ELF-1 (cell line): ENCODE measurements at regions not wholly inside any gene's neighbourhood (a gene's known extent, or its start where the extent isn't known, plus 50 kb on each side); places are given as distances from the start of the nearest gene placed in this dataset.
"Not testable (repeated sequence)": the region's sequence is repeated elsewhere in the genome, so short reads cannot be mapped to it uniquely, and the experiment has no call there.

Experiments
- DNase-seq: peaks from one replicate; pipeline ENCODE4 v3.0.0-alpha.2; 2016; ENCODE audit warnings: low read depth, low spot score

DNA sequence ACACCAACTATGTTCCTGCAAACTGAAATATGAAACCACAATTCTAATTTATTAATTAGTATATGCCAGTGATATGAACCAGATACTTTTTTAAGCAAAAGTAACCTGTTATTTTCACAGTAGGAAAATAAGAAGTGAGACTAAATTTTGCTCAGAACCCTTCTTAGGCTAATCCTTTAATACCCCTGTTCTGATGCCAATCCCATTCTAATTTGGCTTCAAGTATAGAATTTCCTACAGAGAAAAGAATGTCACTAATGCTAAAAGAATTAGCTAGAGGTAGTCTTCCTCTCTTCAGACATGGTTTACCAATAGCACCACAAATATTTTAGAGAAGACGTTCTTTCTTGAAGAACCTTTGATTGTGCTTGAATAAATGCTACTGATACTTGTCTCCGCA is 758.4 kb downstream of the FLRT2 start:
- DNase-seq = no peak

DNA sequence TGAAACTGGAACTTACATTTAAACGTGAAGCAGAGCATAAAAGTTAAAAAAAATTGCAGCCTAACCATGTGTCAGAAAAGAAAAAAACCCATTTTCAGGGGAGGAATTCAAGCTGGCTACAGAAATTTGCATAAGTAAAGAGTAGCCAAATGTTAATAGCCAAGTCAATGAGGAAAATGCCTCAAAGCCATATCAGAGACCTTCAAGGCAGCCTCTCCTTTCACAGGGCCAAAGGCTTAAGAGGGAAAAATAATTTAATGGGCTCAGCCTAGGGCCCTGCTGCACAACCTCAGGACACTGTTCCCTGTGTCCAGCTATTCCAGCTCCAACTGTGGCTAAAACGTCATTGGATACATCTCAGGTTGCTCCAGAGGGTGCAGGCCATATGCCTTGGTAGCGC is 749.5 kb downstream of the FLRT2 start:
- DNase-seq = peak; percentile 11

DNA sequence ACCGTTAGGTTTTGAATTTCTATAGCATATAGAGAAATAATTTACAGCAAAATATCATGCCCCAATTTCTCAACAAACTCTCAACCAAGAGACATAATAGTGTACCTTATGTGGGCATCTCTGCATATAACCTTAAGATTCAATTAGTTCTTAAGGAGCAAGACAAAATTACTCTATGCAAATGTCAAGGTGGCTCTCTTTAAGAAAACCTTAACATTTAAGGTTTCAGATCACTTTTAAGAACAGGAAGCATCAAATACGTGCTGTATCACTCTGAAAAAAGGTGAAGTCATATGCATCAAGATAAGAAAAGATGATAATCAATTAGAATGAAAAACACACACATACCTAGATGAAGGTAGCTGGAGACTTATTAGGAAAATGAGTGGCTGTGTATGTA is 728.0 kb downstream of the FLRT2 start:
- DNase-seq = no peak

DNA sequence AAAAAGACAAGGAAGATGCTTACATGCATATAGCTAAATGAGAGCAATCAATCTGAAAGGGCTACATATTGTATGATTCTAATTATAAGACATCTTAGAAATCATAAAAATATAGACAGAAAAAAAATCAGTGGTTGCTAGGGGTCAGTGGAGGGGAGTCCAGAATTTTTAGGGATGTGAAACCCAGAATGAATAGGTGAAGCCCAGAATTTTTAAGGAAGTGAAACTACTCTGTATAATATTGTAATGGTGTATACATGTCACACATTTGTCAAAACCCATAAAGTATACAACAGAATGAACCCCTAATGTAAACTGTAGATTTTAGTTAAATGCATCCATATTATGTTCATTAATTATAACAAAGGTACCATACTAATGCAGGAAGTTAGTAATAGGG is 713.2 kb downstream of the FLRT2 start:
- no peak for DNase-seq

DNA sequence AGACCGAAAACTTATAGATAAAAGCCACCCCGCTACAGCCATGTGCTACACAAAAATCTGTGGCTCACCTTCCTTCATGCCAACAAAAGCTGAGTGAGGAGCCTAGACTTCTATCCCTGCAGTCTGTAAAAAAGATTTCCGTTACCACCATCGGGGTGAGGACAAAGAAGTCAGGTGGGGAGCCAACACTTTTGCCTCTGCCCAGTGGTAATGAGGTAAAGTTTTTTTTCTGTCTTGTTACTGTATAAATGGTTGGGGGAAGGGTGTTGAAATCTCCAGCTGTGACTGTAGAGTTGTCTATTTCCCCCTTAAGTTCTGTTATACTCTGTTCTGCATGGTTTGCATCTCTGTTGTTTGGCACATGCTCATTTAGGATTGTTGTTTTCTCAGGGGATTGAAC is 707.8 kb downstream of the FLRT2 start:
- DNase-seq = peak; percentile 10

DNA sequence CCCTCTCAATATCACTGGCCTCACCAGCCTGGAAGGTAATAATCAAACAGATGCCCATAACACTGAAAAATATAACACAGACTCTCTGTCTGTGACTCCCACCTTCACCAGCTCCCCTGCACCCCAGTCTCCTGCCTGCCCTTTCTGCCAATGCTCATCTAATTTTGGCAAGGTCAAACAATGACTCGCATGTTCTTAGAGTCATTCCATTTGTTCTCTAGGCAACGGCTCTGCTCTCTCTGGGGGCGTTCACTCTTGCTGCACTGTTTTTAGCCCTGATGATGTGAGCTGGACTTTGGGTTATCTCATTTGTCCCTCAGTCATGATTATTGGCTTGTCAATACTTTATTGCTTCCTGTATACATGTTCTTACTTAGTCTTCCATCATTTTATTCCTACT is 691.8 kb downstream of the FLRT2 start:
- DNase-seq = peak; percentile 12

DNA sequence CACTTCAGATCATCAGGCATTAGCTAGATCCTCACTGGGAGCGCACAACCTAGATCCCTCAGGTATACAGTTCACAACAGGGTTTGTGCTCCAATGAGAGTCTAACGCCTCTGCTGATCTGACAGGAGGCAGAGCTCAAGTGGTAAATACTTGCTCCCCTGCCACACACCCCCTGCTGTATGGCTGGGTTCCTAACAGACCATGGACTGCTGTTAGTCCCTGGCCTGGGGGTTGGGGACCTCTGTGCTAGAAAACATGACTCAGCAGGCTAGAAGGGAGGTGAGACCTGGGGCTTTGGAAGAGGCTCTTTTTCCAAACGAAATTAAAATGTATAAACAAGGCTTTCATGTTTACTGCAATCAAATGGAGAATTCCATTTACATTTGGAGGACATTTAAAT is 691.1 kb downstream of the FLRT2 start:
- DNase-seq = peak; percentile 87

DNA sequence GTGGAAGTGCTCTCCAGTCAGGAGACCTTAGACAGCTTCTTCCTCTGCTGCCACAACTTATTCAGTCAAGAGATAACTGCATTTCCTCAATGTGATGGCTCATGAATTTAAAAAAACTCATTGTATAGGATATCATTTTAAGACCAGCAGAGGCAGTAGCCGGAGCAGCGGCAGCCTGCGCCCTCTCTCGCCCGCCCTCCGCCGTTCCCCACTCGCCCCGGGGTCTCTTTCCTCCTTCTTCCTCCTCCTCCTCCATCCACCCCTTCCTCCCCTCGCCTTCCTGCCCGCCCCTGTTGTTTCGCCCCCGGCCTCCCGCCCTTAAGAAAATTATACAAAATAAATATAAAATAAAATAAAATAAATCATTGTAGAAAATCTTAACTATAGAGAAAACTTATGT is 687.6 kb downstream of the FLRT2 start:
- DNase-seq = peak; percentile 3

DNA sequence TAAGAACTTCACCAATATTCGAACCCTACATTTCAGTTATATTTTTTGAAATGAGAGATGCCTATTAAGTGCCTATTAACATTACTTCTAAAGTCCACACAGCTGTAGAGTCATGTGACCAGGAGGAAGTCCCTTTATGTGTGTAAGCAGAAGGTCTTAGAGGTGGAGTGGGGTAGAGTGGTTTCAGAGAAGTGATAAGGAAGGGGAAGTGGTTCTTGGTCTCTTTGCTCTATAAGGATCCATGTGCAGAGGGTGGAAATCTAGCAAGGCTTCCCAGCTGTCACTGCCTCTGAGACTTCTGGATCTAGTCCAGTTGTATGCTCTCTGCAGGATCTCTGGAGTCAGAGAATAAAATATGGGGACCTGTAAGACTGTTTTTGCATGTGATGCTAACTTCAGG is 673.9 kb downstream of the FLRT2 start:
- no peak for DNase-seq

DNA sequence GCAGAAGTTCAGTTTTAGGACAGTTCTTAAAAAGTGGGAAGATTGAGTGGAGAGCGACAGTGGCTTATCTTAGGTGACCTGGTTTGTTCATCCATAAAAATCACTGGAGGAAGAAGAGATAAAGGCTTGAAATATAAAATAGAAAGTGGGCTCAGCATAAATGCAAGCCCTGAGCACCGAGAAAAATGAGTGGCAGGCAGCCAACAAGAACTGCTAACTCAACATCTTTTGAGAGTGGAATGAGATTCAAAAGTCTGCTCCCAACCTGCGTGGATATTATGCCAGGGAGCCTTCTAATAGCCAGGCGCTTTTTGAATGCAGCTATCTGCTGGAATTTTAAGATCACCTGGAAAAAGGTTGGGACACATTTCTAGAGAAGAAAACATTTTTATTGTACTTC is 666.5 kb downstream of the FLRT2 start:
- DNase-seq = no peak

DNA sequence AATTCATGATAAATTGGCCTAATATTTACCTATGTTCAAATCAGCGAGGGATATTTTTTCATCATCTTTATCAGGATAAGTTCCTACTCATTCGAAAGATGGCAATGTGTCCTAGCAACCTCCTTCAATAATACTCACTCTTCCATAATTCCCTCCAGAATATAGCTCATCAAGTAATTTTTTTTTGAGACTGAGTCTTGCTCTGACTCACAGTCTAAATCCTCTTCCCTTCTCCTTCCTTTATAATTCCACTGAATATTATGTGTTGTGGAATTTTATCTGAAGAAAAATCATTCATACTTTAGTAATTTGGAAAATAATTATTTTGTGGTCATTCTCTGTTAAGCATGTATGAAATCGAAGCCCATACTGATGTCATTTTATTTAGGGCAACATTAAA is 663.8 kb downstream of the FLRT2 start:
- no peak for DNase-seq

DNA sequence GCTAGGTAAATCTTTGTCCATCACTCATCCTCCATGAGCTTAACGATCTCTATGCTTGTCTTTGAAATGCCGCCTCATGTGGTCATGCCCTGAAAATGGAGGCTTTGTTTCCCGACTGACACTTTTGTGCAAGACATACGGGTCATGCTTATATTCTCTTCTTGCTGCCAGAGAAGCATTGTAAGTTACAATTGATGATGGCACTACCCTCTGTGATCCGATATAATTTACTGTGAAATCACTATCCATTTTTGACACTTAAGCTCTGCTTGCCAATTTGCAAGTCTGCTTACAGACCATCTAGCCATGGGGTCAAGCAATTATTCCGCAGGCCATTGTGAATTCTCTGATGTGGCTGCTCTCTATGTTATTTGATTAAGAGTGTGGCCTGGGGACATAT is 650.0 kb downstream of the FLRT2 start:
- DNase-seq = no peak

DNA sequence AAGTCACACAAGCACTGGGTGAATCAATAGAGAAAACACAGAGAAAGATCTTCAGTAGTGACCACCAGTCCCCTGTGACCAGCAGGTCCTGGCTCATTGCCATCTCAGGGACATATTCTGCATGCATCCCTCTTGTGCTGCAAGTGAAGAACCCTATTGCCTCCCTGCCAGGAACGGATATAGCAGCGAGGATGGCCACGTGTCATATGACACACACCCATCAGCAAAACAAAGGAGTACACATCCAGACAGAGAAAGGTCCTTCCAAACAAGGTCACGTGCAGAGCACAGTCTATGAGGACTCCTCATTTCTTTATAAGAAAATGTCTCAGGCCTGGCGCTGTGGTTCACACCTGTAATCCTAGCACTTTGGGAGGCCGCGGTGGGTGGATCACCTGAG is 638.4 kb downstream of the FLRT2 start:
- DNase-seq = no peak

DNA sequence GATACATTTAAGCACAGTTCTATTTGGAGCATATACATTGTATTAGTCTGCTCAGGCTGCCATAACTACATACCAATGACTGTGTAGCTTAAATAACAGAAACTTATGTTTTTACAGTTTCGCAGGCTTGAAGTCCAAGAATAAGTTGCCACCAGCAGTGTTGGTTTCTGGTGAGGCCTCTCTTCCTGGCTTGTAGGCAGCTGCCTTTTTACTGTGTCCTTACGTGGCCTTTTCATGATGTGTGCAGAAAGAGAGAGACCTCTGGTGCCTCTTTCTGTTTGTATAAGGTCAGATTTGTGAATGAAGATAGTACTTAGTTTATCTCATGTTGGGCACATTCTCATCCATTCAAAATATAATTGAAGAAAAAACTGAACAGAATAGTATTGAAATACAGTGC is 636.6 kb downstream of the FLRT2 start:
- DNase-seq = no peak

DNA sequence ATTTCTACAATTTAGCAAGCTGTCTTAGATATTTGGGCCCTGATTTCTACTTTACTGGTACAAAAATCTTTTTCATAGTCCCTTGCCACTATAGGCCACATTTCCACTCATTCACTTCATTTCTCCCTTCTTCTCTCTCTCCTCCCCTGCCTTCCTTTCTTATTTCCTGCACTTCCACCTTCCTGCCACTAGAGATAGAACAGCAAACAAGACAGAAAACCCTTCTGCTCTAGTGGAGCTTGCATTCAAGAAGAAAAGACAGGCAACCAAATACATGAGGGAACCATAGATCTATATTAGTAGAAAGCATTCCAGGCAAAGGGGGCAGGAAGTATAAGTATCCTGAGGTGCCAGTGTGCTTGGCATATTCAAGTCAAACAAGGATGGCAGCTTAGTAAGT is 623.5 kb downstream of the FLRT2 start:
- peak; percentile 1 for DNase-seq

DNA sequence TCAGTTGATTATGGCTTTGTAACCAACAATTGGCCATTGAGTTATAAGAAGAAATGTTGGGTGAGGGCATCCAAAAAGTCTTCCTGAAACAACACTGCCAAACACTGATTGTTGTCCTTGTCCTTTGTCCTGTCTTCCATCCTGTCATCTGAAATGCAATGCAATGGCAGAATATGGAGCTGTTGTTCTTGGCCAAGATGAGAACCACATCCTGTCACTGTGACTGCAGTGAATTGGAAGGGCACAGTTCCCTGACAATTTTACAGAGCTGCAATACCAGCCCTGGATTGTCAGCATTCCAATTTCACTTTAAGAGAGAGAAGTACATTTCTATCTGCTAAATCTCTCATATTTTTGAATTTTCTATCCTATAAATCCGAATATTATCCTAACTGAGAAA is 613.3 kb downstream of the FLRT2 start:
- DNase-seq = no peak

DNA sequence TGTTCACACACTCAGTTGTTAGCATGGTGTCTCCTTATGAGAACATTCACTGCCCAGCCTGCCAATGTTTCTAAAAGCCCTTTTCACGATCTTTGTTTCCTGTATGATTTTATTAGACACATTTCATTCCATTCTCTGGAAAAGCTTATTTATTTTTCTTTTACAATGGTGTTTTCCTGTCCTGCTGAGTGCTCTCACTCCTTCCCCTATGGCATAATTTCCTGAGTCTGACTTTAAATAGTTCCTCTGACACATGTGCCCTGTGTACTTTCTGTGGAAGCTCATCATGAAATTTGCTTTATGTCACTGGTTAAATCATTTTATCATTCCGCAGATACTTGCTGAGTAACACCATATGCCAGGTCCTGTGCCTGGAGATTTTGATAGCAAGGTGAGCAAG is 612.0 kb downstream of the FLRT2 start:
- DNase-seq = no peak

DNA sequence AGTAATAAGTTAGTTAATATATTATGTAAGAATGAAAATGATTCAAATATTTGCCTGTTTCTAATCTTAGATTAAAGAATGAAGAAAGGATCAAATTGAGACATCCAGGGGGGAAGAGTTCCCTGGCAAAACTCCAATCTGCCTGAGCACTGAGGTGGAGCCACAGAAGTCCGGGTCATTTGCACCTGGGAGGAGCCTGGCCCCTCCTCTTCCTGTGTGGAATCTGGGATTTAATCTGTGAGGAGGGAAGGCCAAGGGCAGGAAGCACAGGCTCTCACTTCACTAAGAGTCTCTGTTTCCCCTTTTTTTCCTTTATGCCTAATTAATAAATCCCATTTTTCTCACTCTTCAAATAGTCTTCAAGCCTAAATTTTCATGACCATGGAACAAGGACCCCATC is 599.5 kb downstream of the FLRT2 start:
- DNase-seq = no peak

DNA sequence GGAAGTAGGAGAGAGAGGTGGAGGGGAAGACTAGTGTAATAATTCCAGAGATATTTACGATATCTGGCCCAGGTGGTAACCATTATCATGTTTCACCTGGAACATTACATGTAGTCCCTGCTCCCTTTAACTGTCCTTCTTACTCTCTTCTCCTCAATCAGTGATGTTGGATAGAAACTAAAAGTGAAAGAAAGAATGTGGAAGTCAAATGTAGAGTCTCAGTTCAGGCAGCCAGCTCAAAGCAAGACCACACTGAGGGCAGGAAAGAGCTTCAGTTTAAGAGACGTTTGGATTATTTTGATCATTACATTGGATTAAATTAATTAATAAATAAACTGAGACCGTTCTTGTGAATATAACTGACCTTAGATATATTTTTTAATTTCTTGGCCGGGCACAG is 594.4 kb downstream of the FLRT2 start:
- no peak for DNase-seq

DNA sequence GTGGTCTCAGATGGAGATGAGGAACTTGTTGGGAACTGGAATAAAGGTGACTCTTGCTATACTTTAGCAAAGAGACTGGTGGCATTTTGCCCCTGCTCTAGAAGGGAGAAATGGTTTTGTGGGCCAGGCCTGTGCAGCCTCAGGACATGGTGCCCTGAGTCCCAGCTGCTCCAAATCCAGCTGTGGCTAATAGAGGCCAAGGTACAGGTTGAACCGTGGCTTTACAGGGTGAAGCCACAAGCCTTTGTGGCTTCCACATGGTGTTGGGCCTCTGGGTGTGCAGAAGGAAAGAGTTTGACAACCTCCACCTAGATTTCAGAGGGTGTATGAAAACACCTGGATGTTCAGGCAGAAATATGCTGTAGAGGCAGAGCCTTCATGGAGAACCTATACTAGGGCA is 586.0 kb downstream of the FLRT2 start:
- DNase-seq = no peak

DNA sequence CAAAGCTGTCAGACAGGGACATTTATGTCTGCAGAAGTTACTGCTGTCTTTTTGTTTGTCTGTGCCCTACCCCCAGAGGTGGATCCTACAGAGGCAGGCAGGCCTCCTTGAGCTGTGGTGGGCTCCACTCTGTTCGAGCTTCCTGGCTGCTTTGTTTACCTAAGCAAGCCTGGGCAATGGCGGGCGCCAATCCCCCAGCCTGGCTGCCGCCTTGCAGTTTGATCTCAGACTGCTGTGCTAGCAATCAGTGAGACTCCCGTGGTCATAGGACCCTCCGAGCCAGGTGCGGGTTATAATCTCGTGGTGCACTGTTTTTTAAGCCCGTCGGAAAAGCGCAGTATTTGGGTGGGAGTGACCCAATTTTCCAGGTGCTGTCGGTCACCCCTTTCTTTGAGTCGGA is 580.9 kb downstream of the FLRT2 start:
- DNase-seq = not testable (repeated sequence)

DNA sequence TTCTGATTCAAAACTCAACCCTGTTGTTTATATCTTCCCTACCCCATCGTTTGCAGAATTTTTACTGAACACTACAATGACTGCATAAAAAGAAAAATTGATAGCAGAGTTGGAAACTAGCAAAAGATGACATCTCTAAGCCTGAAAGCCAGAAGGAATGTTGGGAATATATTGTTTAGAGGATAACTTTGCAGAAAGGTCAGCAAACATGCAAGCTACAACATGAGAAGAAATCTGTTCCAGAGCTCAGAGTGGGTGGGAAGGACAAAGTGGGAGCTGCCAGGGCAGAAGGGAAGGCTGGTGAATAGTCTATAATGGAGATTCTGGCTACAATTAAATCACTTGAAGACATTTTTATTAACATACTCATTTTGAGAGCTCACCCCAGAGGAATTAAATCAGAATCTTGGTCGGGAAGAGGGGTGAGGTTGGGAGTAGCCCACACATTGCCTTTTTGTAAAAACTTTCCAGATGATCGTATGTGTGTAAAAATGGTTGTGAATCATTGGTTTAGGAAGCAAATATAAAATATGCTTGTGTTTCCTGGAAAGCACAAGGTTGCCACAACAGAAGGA is 574.8 kb downstream of the FLRT2 start:
- DNase-seq = no peak

DNA sequence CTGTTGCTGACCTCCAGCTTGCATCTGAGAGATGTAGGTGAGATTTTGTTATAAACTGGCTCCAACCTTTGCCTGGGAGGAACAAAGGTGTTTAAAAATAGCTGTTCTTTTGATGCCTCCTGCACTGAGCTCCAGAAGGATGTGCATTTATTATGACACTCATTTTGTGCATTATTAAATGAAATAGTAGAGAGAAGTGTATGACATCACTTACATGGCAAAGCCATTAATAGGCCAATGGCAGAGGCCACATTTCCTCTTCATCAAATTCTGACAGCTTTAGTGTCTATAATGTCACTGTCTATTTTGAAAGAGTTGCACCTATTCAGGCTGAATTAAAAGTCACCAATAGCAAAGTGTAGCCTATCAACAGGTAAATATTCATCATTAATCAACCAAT is 564.6 kb downstream of the FLRT2 start:
- DNase-seq = no peak

DNA sequence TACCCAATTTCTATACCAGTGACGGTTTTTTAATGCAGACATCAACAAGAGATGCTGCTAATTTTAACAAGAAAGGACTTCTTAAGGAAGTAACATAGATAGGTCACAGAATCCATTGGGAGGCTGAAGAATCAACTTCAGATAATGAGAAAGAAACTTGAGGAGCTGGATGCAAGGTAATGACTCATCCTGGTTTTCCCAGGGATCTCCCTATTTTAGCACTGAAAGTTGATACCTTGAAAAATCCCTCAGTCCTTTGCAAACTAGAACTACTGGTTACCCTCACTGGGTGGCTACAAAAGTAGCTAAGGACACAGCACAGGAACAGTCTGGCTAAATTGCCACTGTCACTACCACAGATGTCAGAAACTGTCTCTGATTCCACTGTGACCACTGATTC is 561.9 kb downstream of the FLRT2 start:
- DNase-seq = no peak

DNA sequence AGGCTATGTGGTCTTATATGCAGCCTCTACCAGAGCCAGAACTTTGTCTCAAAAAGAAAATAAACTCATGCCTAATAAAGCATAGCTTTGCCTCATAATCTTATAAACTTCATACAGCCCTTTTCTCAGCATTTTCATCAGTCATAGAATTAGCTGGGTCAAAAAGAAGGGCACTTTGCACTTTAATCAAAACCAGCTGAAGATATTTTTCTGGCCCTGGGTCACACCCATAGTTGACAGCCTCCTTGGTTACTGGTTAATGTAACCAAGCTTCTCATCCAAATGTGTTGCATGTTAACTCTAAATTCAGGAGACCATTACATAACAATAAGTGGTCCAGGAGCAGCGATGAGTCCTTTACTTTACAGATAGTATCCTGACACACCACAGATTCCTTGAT is 558.2 kb downstream of the FLRT2 start:
- no peak for DNase-seq
